ENCODE measurements at regions not wholly inside any gene's neighbourhood (a gene's known extent, or its start where the extent isn't known, plus 50 kb on each side); places are given as distances from the start of the nearest gene placed in this dataset.

GRCh38 chr12:118763234-118763633 lies 218.1 kb upstream of the SRRM4 start:
- H3K4me3 Mint-ChIP-seq = no peak overlapping the region
- H3K27ac Mint-ChIP-seq = no peak overlapping the region
- no peak for TF ChIP-seq CTCF (conservative IDR thresholded peaks at IDR 0.05)
- 86 to 94% methylated on average over 1 of the region's 1 CpG for WGBS, 2 experiments (ENCODE audit: insufficient coverage in 1 of 2, insufficient read length in 1 of 2)
- no peaks in the 10 kb centered on the region for H3K9me3 ChIP-seq (ENCODE audit: control insufficient read depth, low read length)
- H3K9me3 Mint-ChIP-seq = no peaks in the 10 kb centered on the region
- no peaks in the 10 kb centered on the region for H3K36me3 ChIP-seq (ENCODE audit: control insufficient read depth, insufficient read depth, low read length)
- H3K4me3 ChIP-seq (ENCODE audit: low read length) = no peak overlapping the region
- DNase-seq = no peak
- no peaks in the 10 kb centered on the region for H3K36me3 Mint-ChIP-seq (ENCODE audit: low read depth)
- peaks cover 3% of the 10 kb centered on the region for H3K27me3 Mint-ChIP-seq (ENCODE audit: insufficient read depth)
- H3K27me3 ChIP-seq (ENCODE audit: control insufficient read depth, insufficient read depth, low read length, poor library complexity, severe bottlenecking) = no peaks in the 10 kb centered on the region
- H3K4me1 ChIP-seq (ENCODE audit: control insufficient read depth, insufficient read depth, low read length) = no peaks in the 10 kb centered on the region
- no peak overlapping the region for H3K9ac ChIP-seq (ENCODE audit: extremely low read depth, low read length, poor library complexity, severe bottlenecking)
- peak overlapping the region; percentile 63 for H3K27ac ChIP-seq (ENCODE audit: low read depth, low read length)
- no peaks in the 10 kb centered on the region for H3K4me1 Mint-ChIP-seq

- Mint-ChIP-seq H3K27me3 (ENCODE audit: insufficient read depth) (peaks cover 79% of the 10 kb centered on the region), H3K36me3 (ENCODE audit: low read depth) (no peaks in the 10 kb centered on the region), H3K9me3 (no peaks in the 10 kb centered on the region), H3K4me1 (peaks cover 7% of the 10 kb centered on the region), H3K27ac (no peak overlapping the region), H3K4me3 (peak overlapping the region; percentile 34)
- Histone ChIP-seq H3K9ac (ENCODE audit: extremely low read depth, low read length, poor library complexity, severe bottlenecking) (no peak overlapping the region), H3K27ac (ENCODE audit: low read depth, low read length) (peak overlapping the region; percentile 84), H3K27me3 (ENCODE audit: control insufficient read depth, insufficient read depth, low read length, poor library complexity, severe bottlenecking) (peaks cover 61% of the 10 kb centered on the region), H3K4me3 (ENCODE audit: low read length) (no peak overlapping the region), H3K9me3 (ENCODE audit: control insufficient read depth, low read length) (no peaks in the 10 kb centered on the region), H3K36me3 (ENCODE audit: control insufficient read depth, insufficient read depth, low read length) (no peaks in the 10 kb centered on the region), H3K4me1 (ENCODE audit: control insufficient read depth, insufficient read depth, low read length) (no peaks in the 10 kb centered on the region)
- DNase-seq = peak; percentile 95
- 20 to 35% methylated on average over 18 to 43 of the region's 43 CpGs for WGBS, 2 experiments (ENCODE audit: insufficient coverage in 1 of 2, insufficient read length in 1 of 2)
- TF ChIP-seq CTCF (conservative IDR thresholded peaks at IDR 0.05) = no peak
Measured at GRCh38 chr12:118773956-118774723, 207.2 kb upstream of the SRRM4 start.

GRCh38 chr12:118777504-118777903 lies 203.8 kb upstream of the SRRM4 start:
- H3K27ac Mint-ChIP-seq = no peak overlapping the region
- no peaks in the 10 kb centered on the region for H3K36me3 ChIP-seq (ENCODE audit: control insufficient read depth, insufficient read depth, low read length)
- peaks cover 1% of the 10 kb centered on the region for H3K4me1 Mint-ChIP-seq
- peaks cover 52% of the 10 kb centered on the region for H3K27me3 ChIP-seq (ENCODE audit: control insufficient read depth, insufficient read depth, low read length, poor library complexity, severe bottlenecking)
- no peak overlapping the region for H3K4me3 Mint-ChIP-seq
- H3K9me3 ChIP-seq (ENCODE audit: control insufficient read depth, low read length) = no peaks in the 10 kb centered on the region
- H3K4me3 ChIP-seq (ENCODE audit: low read length) = no peak overlapping the region
- no peaks in the 10 kb centered on the region for H3K4me1 ChIP-seq (ENCODE audit: control insufficient read depth, insufficient read depth, low read length)
- WGBS, 2 experiments (ENCODE audit: insufficient coverage in 1 of 2, insufficient read length in 1 of 2) = 84 to 97% methylated on average over 2 to 3 of the region's 3 CpGs
- H3K9ac ChIP-seq (ENCODE audit: extremely low read depth, low read length, poor library complexity, severe bottlenecking) = no peak overlapping the region
- H3K27ac ChIP-seq (ENCODE audit: low read depth, low read length) = no peak overlapping the region
- no peaks in the 10 kb centered on the region for H3K36me3 Mint-ChIP-seq (ENCODE audit: low read depth)
- no peak for DNase-seq
- TF ChIP-seq CTCF (conservative IDR thresholded peaks at IDR 0.05) = no peak
- H3K9me3 Mint-ChIP-seq = no peaks in the 10 kb centered on the region
- peaks cover 55% of the 10 kb centered on the region for H3K27me3 Mint-ChIP-seq (ENCODE audit: insufficient read depth)
